H9 (cell line): ENCODE measurements at regions not wholly inside any gene's neighbourhood (a gene's known extent, or its start where the extent isn't known, plus 50 kb on each side); places are given as distances from the start of the nearest gene placed in this dataset.

Experiments used
- DNase-seq: peaks from one replicate; pipeline ENCODE4 v3.0.0-alpha.2; 2017
- H2AFZ ChIP-seq: one replicate; pipeline ENCODE4 v1.6.1; 2013; ENCODE audit warnings: mild to moderate bottlenecking, low read length, control low read depth, moderate library complexity
- H2AK5ac ChIP-seq: 2 replicates; pipeline ENCODE4 v1.6.1; 2013; ENCODE audit warnings: low read length, control low read depth, mixed read lengths; ENCODE audit not compliant: insufficient read length
- H2BK120ac ChIP-seq: one replicate; pipeline ENCODE4 v1.6.1; 2013; ENCODE audit warnings: low read depth, mild to moderate bottlenecking, low read length, control low read depth, inconsistent platforms; ENCODE audit not compliant: poor library complexity, severe bottlenecking
- H2BK12ac ChIP-seq: 2 replicates; pipeline ENCODE4 v1.6.1; 2013; ENCODE audit warnings: low read length, control low read depth, mixed read lengths, low read depth; ENCODE audit not compliant: insufficient read length
- H2BK15ac ChIP-seq: 2 replicates; pipeline ENCODE4 v1.6.1; 2013; ENCODE audit warnings: low read depth, low read length, control low read depth
- H2BK20ac ChIP-seq: one replicate; pipeline ENCODE4 v1.6.1; 2013; ENCODE audit warnings: low read depth, mild to moderate bottlenecking, low read length, control low read depth, inconsistent platforms; ENCODE audit not compliant: poor library complexity, severe bottlenecking
- H2BK5ac ChIP-seq: 2 replicates; pipeline ENCODE4 v1.6.1; 2013; ENCODE audit warnings: low read length, control low read depth, mixed read lengths; ENCODE audit not compliant: insufficient read length
- H3K14ac ChIP-seq: 2 replicates; pipeline ENCODE4 v1.6.1; 2013; ENCODE audit warnings: low read length, control low read depth; ENCODE audit not compliant: insufficient read depth
- H3K18ac ChIP-seq: 2 replicates; pipeline ENCODE4 v1.6.1; 2013; ENCODE audit warnings: low read depth, mild to moderate bottlenecking, mixed read lengths, low read length, control low read depth; ENCODE audit not compliant: insufficient read length
- H3K23ac ChIP-seq: 2 replicates; pipeline ENCODE4 v1.6.1; 2013; ENCODE audit warnings: low read length, control low read depth, mixed read lengths, low read depth; ENCODE audit not compliant: insufficient read length
- H3K23me2 ChIP-seq: 2 replicates; pipeline ENCODE4 v1.6.1; 2013; ENCODE audit warnings: low read depth, mild to moderate bottlenecking, mixed read lengths, low read length, control low read depth; ENCODE audit not compliant: insufficient read length, poor library complexity, severe bottlenecking
- H3K27ac ChIP-seq: 2 replicates; pipeline ENCODE4 v1.5.1; 2013; ENCODE audit warnings: low read length, control low read depth, mixed read lengths, low read depth; ENCODE audit not compliant: insufficient read length
- H3K27me3 ChIP-seq: 2 replicates; pipeline ENCODE4 v1.6.1; 2013; ENCODE audit warnings: low read length, control low read depth, inconsistent platforms; ENCODE audit not compliant: insufficient read depth
- H3K4ac ChIP-seq: 2 replicates; pipeline ENCODE4 v1.6.1; 2013; ENCODE audit warnings: low read depth, mild to moderate bottlenecking, control low read depth, inconsistent platforms, low read length, moderate library complexity
- H3K4me1 ChIP-seq: 2 replicates; pipeline ENCODE4 v1.6.1; 2013; ENCODE audit warnings: low read length, control low read depth, inconsistent platforms; ENCODE audit not compliant: insufficient read depth
- H3K4me2 ChIP-seq: 2 replicates; pipeline ENCODE4 v1.6.1; 2013; ENCODE audit warnings: low read length, control low read depth, mixed read lengths; ENCODE audit not compliant: insufficient read length, insufficient read depth
- H3K56ac ChIP-seq: 2 replicates; pipeline ENCODE4 v1.6.1; 2013; ENCODE audit warnings: low read depth, mild to moderate bottlenecking, mixed read lengths, low read length, control low read depth; ENCODE audit not compliant: insufficient read length
- H3K79me1 ChIP-seq: 2 replicates; pipeline ENCODE4 v1.6.1; 2013; ENCODE audit warnings: low read depth, mild to moderate bottlenecking, moderate library complexity, low read length, control low read depth, inconsistent platforms; ENCODE audit not compliant: insufficient read depth, poor library complexity, severe bottlenecking
- H3K79me2 ChIP-seq: 2 replicates; pipeline ENCODE4 v1.6.1; 2013; ENCODE audit warnings: low read length, control low read depth, inconsistent platforms; ENCODE audit not compliant: insufficient read depth
- H3K9ac ChIP-seq: 2 replicates; pipeline ENCODE4 v1.6.1; 2013; ENCODE audit warnings: low read length, control low read depth, mixed read lengths; ENCODE audit not compliant: insufficient read length; ENCODE audit errors: extremely low read depth
- H3K9me3 ChIP-seq: one replicate; pipeline ENCODE4 v1.6.1; 2013; ENCODE audit warnings: low read depth, low read length, inconsistent platforms; ENCODE audit not compliant: control insufficient read depth
- H3T11ph ChIP-seq: one replicate; pipeline ENCODE4 v1.6.1; 2013; ENCODE audit warnings: mild to moderate bottlenecking, low read length, control low read depth, inconsistent platforms
- H4K20me1 ChIP-seq: one replicate; pipeline ENCODE4 v1.6.1; 2013; ENCODE audit not compliant: control insufficient read depth, insufficient read length, insufficient read depth
- H4K5ac ChIP-seq: 2 replicates; pipeline ENCODE4 v1.6.1; 2013; ENCODE audit warnings: low read depth, mild to moderate bottlenecking, mixed read lengths, low read length, control low read depth; ENCODE audit not compliant: insufficient read length
- H4K8ac ChIP-seq: replicated peaks from 2 replicates; pipeline ENCODE4 v1.6.1; 2013; ENCODE audit warnings: low read length, control low read depth, mixed read lengths, low read depth; ENCODE audit not compliant: insufficient read length
- H4K91ac ChIP-seq: 2 replicates; pipeline ENCODE4 v1.6.1; 2013; ENCODE audit warnings: low read depth, mild to moderate bottlenecking, moderate library complexity, mixed read lengths, low read length, control low read depth; ENCODE audit not compliant: insufficient read length
- H3K27ac Mint-ChIP-seq, 3 experiments: 2 replicates in 2 of 3; 3 replicates in 1 of 3; pipeline ENCODE4 v1.8.0; 2020 to 2021; ENCODE audit warnings: mixed read lengths in 3 of 3, mild to moderate bottlenecking in 1 of 3, moderate library complexity in 1 of 3
- H3K27me3 Mint-ChIP-seq: 2 replicates; pipeline ENCODE4 v1.8.0; 2021; ENCODE audit warnings: low read depth, mild to moderate bottlenecking, moderate library complexity, mixed read lengths
- H3K36me3 Mint-ChIP-seq, 3 experiments: 2 replicates in 2 of 3; 3 replicates in 1 of 3; pipeline ENCODE4 v1.8.0; 2020 to 2021; ENCODE audit warnings: low read depth in 3 of 3, mixed read lengths in 3 of 3; ENCODE audit not compliant: insufficient read depth in 1 of 3
- H3K4me1 Mint-ChIP-seq, 2 experiments: 2 replicates each; pipeline ENCODE4 v1.8.0; 2020; ENCODE audit warnings: mixed read lengths in 2 of 2
- H3K4me3 Mint-ChIP-seq, 2 experiments: 2 replicates in 1 of 2; 3 replicates in 1 of 2; pipeline ENCODE4 v1.8.0; 2020 to 2021; ENCODE audit warnings: mild to moderate bottlenecking in 2 of 2, mixed read lengths in 2 of 2, moderate library complexity in 1 of 2
- H3K9me3 Mint-ChIP-seq, 2 experiments: 2 replicates in 1 of 2; 3 replicates in 1 of 2; pipeline ENCODE4 v1.8.0; 2020; ENCODE audit warnings: mild to moderate bottlenecking in 2 of 2, mixed read lengths in 2 of 2, moderate library complexity in 1 of 2
- TF ChIP-seq, protein P1 (sequence below): fragments of 200-600 bp; sonication (generic); conservative IDR thresholded peaks from 3 replicates; pipeline ENCODE4 v1.8.0; 2021; ENCODE audit warnings: antibody characterized with exemption, mild to moderate bottlenecking

GRCh38 chr10:54869022-54869421 is 68.0 kb upstream of the PCDH15 start:
- Histone ChIP-seq H3K9me3 (no peaks in the 10 kb centered on the region), H3K4me1 (no peaks in the 10 kb centered on the region), H2BK15ac (no peak overlapping the region), H2BK20ac (no peak overlapping the region), H3K79me1 (no peaks in the 10 kb centered on the region), H3K14ac (no peak overlapping the region), H3K56ac (no peak overlapping the region), H4K20me1 (no peaks in the 10 kb centered on the region), H2BK12ac (no peak overlapping the region), H2AK5ac (no peak overlapping the region), H2BK120ac (no peak overlapping the region), H3K23ac (no peak overlapping the region), H3T11ph (no peak overlapping the region), H3K4ac (no peak overlapping the region), H4K8ac (no peak overlapping the region), H3K27ac (no peak overlapping the region), H3K23me2 (no peaks in the 10 kb centered on the region), H4K5ac (no peak overlapping the region), H3K79me2 (no peaks in the 10 kb centered on the region), H3K4me2 (no peak overlapping the region), H3K18ac (no peak overlapping the region), H3K9ac (no peak overlapping the region), H2AFZ (no peak overlapping the region), H2BK5ac (no peak overlapping the region), H3K27me3 (no peaks in the 10 kb centered on the region), H4K91ac (no peak overlapping the region)
- TF ChIP-seq, protein P1, sequence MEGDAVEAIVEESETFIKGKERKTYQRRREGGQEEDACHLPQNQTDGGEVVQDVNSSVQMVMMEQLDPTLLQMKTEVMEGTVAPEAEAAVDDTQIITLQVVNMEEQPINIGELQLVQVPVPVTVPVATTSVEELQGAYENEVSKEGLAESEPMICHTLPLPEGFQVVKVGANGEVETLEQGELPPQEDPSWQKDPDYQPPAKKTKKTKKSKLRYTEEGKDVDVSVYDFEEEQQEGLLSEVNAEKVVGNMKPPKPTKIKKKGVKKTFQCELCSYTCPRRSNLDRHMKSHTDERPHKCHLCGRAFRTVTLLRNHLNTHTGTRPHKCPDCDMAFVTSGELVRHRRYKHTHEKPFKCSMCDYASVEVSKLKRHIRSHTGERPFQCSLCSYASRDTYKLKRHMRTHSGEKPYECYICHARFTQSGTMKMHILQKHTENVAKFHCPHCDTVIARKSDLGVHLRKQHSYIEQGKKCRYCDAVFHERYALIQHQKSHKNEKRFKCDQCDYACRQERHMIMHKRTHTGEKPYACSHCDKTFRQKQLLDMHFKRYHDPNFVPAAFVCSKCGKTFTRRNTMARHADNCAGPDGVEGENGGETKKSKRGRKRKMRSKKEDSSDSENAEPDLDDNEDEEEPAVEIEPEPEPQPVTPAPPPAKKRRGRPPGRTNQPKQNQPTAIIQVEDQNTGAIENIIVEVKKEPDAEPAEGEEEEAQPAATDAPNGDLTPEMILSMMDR: no peak
- Mint-ChIP-seq H3K9me3 (no peaks in the 10 kb centered on the region), H3K27ac (no peak overlapping the region), H3K27me3 (no peaks in the 10 kb centered on the region), H3K4me3 (no peak overlapping the region), H3K4me1 (no peaks in the 10 kb centered on the region), H3K36me3 (no peaks in the 10 kb centered on the region)
- DNase-seq: no peak
